WTC11 (cell line): ENCODE measurements at regions not wholly inside any gene's neighbourhood (a gene's known extent, or its start where the extent isn't known, plus 50 kb on each side); places are given as distances from the start of the nearest gene placed in this dataset.

Experiments used
- FOXK1 ChIP-seq: sonication (generic); formaldehyde crosslinking; IDR thresholded peaks from 2 replicates; pipeline ENCODE4 v1.8.0; 2022; ENCODE audit warnings: mild to moderate bottlenecking, moderate library complexity, missing genetic modification reagents
- GTF2I ChIP-seq: fragments of 250-450 bp; sonication (Bioruptor Pico); conservative IDR thresholded peaks from 2 replicates; pipeline ENCODE4 v1.4.0; 2021; ENCODE audit warnings: mild to moderate bottlenecking
- MXD4 ChIP-seq: fragments of 250-450 bp; sonication (Bioruptor Pico); IDR thresholded peaks from 2 replicates; pipeline ENCODE4 v1.8.0; 2021; ENCODE audit warnings: mild to moderate bottlenecking, moderate library complexity, borderline replicate concordance
- NFYB ChIP-seq: sonication (generic); formaldehyde crosslinking; conservative IDR thresholded peaks from 2 replicates; pipeline ENCODE4 v1.8.0; 2022; ENCODE audit warnings: low read depth, missing genetic modification reagents
- RELA ChIP-seq: sonication (generic); formaldehyde crosslinking; IDR thresholded peaks from 2 replicates; pipeline ENCODE4 v1.8.1; 2022; ENCODE audit warnings: missing genetic modification reagents, mild to moderate bottlenecking, borderline replicate concordance
- SP1 ChIP-seq: sonication (generic); formaldehyde crosslinking; conservative IDR thresholded peaks from 2 replicates; pipeline ENCODE4 v1.8.1; 2022; ENCODE audit warnings: missing genetic modification reagents
- TCF7 ChIP-seq: sonication (generic); formaldehyde crosslinking; IDR thresholded peaks from 2 replicates; pipeline ENCODE4 v1.8.0; 2022; ENCODE audit warnings: mild to moderate bottlenecking, low read depth, missing genetic modification reagents, moderate library complexity
- TF ChIP-seq, protein P1 (sequence below): sonication (generic); formaldehyde crosslinking; IDR thresholded peaks from 2 replicates; pipeline ENCODE4 v1.8.1; 2022; ENCODE audit warnings: missing genetic modification reagents, borderline replicate concordance
- TF ChIP-seq, protein P2 (sequence below): fragments of 200-600 bp; IDR thresholded peaks from 2 replicates; pipeline ENCODE4 v1.8.0; 2022; ENCODE audit warnings: antibody characterized with exemption
- TF ChIP-seq, protein P3 (sequence below): sonication (generic); formaldehyde crosslinking; IDR thresholded peaks from 2 replicates; pipeline ENCODE4 v1.8.0; 2022; ENCODE audit warnings: mild to moderate bottlenecking, missing genetic modification reagents
- TF ChIP-seq, protein P4 (sequence below): fragments of 250-450 bp; sonication (Bioruptor Pico); conservative IDR thresholded peaks from 2 replicates; pipeline ENCODE4 v1.9.0; 2021; ENCODE audit warnings: mild to moderate bottlenecking
- TF ChIP-seq, protein P5 (sequence below): sonication (generic); formaldehyde crosslinking; IDR thresholded peaks from 2 replicates; pipeline ENCODE4 v1.8.0; 2022; ENCODE audit warnings: missing genetic modification reagents
- TF ChIP-seq, protein P6 (sequence below): sonication (generic); formaldehyde crosslinking; IDR thresholded peaks from 2 replicates; pipeline ENCODE4 v1.8.1; 2022; ENCODE audit warnings: mild to moderate bottlenecking, moderate library complexity, missing genetic modification reagents

DNA sequence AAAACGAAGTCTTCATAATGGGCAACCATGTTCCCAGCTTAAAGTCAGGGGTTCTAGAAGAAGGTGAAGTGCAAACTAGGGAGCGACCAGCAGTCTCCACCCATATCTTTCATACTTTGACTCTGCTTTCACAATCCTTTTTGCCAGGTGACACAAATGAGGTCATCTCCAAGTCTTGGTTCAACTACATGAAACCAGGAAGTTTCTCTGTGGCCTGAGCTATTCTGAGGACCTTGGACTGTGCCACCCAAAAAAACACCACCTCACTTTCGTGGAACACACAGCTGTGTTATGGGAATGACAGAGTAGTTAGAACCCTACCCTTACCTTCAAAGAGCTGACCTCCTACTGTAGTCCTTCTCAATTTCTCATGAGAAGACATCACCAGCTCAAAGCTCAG is 309.2 kb downstream of the AGTPBP1 start:
- TF ChIP-seq, protein P1, sequence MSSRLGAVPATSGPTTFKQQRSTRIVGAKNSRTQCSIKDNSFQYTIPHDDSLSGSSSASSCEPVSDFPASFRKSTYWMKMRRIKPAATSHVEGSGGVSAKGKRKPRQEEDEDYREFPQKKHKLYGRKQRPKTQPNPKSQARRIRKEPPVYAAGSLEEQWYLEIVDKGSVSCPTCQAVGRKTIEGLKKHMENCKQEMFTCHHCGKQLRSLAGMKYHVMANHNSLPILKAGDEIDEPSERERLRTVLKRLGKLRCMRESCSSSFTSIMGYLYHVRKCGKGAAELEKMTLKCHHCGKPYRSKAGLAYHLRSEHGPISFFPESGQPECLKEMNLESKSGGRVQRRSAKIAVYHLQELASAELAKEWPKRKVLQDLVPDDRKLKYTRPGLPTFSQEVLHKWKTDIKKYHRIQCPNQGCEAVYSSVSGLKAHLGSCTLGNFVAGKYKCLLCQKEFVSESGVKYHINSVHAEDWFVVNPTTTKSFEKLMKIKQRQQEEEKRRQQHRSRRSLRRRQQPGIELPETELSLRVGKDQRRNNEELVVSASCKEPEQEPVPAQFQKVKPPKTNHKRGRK, result no peak
- TF ChIP-seq SP1 (CRISPR knock-in tag) (no peak), GTF2I (no peak), RELA (CRISPR knock-in tag) (no peak), FOXK1 (no peak), TCF7 (CRISPR knock-in tag) (no peak), NFYB (no peak), MXD4 (CRISPR knock-in tag) (no peak)
- TF ChIP-seq, protein P2, sequence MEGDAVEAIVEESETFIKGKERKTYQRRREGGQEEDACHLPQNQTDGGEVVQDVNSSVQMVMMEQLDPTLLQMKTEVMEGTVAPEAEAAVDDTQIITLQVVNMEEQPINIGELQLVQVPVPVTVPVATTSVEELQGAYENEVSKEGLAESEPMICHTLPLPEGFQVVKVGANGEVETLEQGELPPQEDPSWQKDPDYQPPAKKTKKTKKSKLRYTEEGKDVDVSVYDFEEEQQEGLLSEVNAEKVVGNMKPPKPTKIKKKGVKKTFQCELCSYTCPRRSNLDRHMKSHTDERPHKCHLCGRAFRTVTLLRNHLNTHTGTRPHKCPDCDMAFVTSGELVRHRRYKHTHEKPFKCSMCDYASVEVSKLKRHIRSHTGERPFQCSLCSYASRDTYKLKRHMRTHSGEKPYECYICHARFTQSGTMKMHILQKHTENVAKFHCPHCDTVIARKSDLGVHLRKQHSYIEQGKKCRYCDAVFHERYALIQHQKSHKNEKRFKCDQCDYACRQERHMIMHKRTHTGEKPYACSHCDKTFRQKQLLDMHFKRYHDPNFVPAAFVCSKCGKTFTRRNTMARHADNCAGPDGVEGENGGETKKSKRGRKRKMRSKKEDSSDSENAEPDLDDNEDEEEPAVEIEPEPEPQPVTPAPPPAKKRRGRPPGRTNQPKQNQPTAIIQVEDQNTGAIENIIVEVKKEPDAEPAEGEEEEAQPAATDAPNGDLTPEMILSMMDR, result no peak
- TF ChIP-seq, protein P3, sequence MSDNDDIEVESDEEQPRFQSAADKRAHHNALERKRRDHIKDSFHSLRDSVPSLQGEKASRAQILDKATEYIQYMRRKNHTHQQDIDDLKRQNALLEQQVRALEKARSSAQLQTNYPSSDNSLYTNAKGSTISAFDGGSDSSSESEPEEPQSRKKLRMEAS (CRISPR knock-in tag), result no peak
- TF ChIP-seq, protein P4, sequence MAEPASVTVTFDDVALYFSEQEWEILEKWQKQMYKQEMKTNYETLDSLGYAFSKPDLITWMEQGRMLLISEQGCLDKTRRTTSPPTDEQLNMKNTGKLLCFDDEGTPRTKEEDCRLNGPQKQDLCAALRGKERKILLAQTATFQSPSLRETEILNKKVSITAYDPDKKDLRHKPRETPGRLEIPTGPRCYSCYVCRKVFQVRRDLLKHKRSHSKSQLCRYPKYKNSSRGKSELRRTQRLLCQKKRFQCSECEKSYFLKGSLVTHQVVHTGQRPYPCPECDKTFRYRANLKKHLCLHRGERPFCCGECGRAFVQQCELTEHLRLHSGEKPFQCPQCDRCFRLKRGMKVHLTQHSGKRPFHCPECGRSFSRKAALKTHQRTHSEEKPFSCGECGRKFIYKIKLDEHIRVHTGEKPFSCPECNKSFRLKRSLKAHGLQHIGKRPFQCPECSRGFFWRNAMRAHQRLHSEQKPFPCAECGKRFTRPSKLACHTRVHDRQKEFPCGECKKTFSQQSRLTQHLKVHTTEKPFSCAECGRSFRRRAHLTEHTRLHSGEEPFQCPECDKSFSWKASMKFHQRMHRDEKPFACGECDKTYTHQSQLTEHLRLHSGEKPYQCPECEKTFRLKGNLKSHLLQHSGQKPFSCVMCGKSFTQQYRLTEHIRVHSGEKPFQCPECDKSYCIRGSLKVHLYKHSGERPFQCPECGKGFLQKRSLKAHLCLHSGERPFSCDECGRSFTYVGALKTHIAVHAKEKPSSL (CRISPR knock-in tag), result no peak
- TF ChIP-seq, protein P5, sequence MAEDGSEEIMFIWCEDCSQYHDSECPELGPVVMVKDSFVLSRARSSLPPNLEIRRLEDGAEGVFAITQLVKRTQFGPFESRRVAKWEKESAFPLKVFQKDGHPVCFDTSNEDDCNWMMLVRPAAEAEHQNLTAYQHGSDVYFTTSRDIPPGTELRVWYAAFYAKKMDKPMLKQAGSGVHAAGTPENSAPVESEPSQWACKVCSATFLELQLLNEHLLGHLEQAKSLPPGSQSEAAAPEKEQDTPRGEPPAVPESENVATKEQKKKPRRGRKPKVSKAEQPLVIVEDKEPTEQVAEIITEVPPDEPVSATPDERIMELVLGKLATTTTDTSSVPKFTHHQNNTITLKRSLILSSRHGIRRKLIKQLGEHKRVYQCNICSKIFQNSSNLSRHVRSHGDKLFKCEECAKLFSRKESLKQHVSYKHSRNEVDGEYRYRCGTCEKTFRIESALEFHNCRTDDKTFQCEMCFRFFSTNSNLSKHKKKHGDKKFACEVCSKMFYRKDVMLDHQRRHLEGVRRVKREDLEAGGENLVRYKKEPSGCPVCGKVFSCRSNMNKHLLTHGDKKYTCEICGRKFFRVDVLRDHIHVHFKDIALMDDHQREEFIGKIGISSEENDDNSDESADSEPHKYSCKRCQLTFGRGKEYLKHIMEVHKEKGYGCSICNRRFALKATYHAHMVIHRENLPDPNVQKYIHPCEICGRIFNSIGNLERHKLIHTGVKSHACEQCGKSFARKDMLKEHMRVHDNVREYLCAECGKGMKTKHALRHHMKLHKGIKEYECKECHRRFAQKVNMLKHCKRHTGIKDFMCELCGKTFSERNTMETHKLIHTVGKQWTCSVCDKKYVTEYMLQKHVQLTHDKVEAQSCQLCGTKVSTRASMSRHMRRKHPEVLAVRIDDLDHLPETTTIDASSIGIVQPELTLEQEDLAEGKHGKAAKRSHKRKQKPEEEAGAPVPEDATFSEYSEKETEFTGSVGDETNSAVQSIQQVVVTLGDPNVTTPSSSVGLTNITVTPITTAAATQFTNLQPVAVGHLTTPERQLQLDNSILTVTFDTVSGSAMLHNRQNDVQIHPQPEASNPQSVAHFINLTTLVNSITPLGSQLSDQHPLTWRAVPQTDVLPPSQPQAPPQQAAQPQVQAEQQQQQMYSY (CRISPR knock-in tag), result no peak
- TF ChIP-seq, protein P6, sequence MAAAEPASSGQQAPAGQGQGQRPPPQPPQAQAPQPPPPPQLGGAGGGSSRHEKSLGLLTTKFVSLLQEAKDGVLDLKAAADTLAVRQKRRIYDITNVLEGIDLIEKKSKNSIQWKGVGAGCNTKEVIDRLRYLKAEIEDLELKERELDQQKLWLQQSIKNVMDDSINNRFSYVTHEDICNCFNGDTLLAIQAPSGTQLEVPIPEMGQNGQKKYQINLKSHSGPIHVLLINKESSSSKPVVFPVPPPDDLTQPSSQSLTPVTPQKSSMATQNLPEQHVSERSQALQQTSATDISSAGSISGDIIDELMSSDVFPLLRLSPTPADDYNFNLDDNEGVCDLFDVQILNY (CRISPR knock-in tag), result no peak
